Endothelial cell of umbilical vein (primary cell): ENCODE measurements at regions not wholly inside any gene's neighbourhood (a gene's known extent, or its start where the extent isn't known, plus 50 kb on each side); places are given as distances from the start of the nearest gene placed in this dataset.

ENCODE experiments used
- FOS ChIP-seq: IDR thresholded peaks from 2 replicates; pipeline ENCODE4 v1.6.1; 2011; ENCODE audit warnings: mild to moderate bottlenecking, low read length, moderate library complexity, borderline replicate concordance; ENCODE audit not compliant: insufficient read depth
- JUN ChIP-seq: IDR thresholded peaks from 2 replicates; pipeline ENCODE4 v1.6.1; 2011; ENCODE audit warnings: borderline replicate concordance, low read depth; ENCODE audit not compliant: insufficient read length, insufficient read depth
- POLR2A ChIP-seq: IDR thresholded peaks from 2 replicates; pipeline ENCODE4 v1.6.1; 2012; ENCODE audit warnings: low read depth, mild to moderate bottlenecking, control low read depth, low read length
- POLR2AphosphoS5 ChIP-seq: IDR thresholded peaks from 2 replicates; pipeline ENCODE4 v1.6.1; 2012; ENCODE audit warnings: low read depth, mild to moderate bottlenecking, control low read depth, low read length, moderate library complexity; ENCODE audit not compliant: insufficient read depth
- TF ChIP-seq, protein P1 (sequence below), 2 donors: IDR thresholded peaks; 1 replicate in 1 of 2; 2 replicates in 1 of 2; pipeline ENCODE4 v1.5.1; 2011; ENCODE audit warnings: low read length in 2 of 2, mild to moderate bottlenecking in 2 of 2, moderate library complexity in 2 of 2, control low read depth in 1 of 2, inconsistent platforms in 1 of 2, low read depth in 1 of 2; ENCODE audit not compliant: insufficient read depth in 1 of 2; ENCODE audit errors: extremely low read depth in 1 of 2

DNA sequence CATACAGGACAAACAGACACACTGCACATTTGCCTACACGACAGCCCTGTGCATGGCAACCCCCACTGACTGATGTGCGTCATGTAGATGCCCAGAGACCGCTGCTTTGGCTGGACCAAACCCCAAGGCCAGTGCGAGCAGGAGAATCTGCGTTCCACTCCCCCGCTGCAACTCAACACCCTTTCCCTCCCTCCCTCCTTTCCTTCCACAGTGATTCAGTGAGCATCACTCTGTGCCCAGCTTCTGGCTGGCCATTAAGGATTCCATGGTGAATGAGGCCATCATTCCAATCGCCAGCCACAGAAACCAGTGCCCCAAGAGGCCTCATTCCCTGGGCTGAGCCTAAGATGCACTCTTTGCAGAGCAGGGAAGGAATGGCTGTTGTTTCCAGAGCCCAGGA, 61.6 kb downstream of the GSX1 start:
- TF ChIP-seq POLR2AphosphoS5 (no peak), POLR2A (no peak), FOS (no peak), JUN (no peak)
- TF ChIP-seq, protein P1, sequence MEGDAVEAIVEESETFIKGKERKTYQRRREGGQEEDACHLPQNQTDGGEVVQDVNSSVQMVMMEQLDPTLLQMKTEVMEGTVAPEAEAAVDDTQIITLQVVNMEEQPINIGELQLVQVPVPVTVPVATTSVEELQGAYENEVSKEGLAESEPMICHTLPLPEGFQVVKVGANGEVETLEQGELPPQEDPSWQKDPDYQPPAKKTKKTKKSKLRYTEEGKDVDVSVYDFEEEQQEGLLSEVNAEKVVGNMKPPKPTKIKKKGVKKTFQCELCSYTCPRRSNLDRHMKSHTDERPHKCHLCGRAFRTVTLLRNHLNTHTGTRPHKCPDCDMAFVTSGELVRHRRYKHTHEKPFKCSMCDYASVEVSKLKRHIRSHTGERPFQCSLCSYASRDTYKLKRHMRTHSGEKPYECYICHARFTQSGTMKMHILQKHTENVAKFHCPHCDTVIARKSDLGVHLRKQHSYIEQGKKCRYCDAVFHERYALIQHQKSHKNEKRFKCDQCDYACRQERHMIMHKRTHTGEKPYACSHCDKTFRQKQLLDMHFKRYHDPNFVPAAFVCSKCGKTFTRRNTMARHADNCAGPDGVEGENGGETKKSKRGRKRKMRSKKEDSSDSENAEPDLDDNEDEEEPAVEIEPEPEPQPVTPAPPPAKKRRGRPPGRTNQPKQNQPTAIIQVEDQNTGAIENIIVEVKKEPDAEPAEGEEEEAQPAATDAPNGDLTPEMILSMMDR (IDR thresholded peaks at IDR 0.05; ENCODE audit: extremely low read depth in 1 of 2, insufficient read depth in 1 of 2, low read depth in 1 of 2, low read length in 2 of 2): no peak
